Cardiac muscle cell (in vitro differentiated cells and primary cell): ENCODE measurements at regions not wholly inside any gene's neighbourhood (a gene's known extent, or its start where the extent isn't known, plus 50 kb on each side); places are given as distances from the start of the nearest gene placed in this dataset.

Experiments used
- DNase-seq, 2 donors: peaks; one replicate each; pipeline versions ENCODE4 v3.0.0 to v3.0.0-alpha.2; 2010 to 2017; ENCODE audit warnings: low read depth in 1 of 2, low spot score in 1 of 2
- H3K27ac ChIP-seq: fragments of 200-600 bp; sonication (generic); 2 replicates; pipeline ENCODE4 v1.5.1; 2016
- H3K27me3 ChIP-seq: fragments of 200-600 bp; sonication (generic); 2 replicates; pipeline ENCODE4 v1.6.0; 2016; ENCODE audit warnings: control low read depth
- H3K36me3 ChIP-seq: fragments of 200-600 bp; sonication (generic); 2 replicates; pipeline ENCODE4 v1.5.1; 2016; ENCODE audit warnings: control low read depth
- H3K4me1 ChIP-seq: fragments of 200-600 bp; sonication (generic); 2 replicates; pipeline ENCODE4 v1.8.1; 2017; ENCODE audit warnings: low read depth, mild to moderate bottlenecking, mixed run types
- H3K4me3 ChIP-seq: fragments of 200-600 bp; sonication (generic); 2 replicates; pipeline ENCODE4 v1.5.1; 2016; ENCODE audit warnings: mild to moderate bottlenecking
- H3K9me3 ChIP-seq: fragments of 200-600 bp; sonication (generic); 2 replicates; pipeline ENCODE4 v1.5.1; 2017; ENCODE audit warnings: low read depth, mild to moderate bottlenecking, control low read depth
- CTCF ChIP-seq: IDR thresholded peaks from 2 replicates; pipeline ENCODE4 v1.5.1; 2012; ENCODE audit warnings: low read depth, mild to moderate bottlenecking, low read length

- no peak for DNase-seq
- Histone ChIP-seq H3K4me1 (no peaks in the 10 kb centered on the region), H3K9me3 (no peaks in the 10 kb centered on the region), H3K36me3 (no peaks in the 10 kb centered on the region), H3K27ac (no peak overlapping the region), H3K4me3 (no peak overlapping the region), H3K27me3 (no peaks in the 10 kb centered on the region)
- TF ChIP-seq CTCF: no peak
Measured at GRCh38 chr6:164756723-164757122, 552.7 kb downstream of the C6orf118 start.

- no peak for TF ChIP-seq CTCF
- H3K36me3 ChIP-seq: no peaks in the 10 kb centered on the region
- peak in 1 of 2 donors; percentile 1 for DNase-seq
Measured at GRCh38 chr6:164756142-164756541, 553.3 kb downstream of the C6orf118 start.

GRCh38 chr6:164753517-164753916 lies 555.9 kb downstream of the C6orf118 start:
- peak in 1 of 2 donors; percentile 21 for DNase-seq
- Histone ChIP-seq H3K36me3 (no peaks in the 10 kb centered on the region), H3K27ac (no peak overlapping the region), H3K27me3 (no peaks in the 10 kb centered on the region), H3K4me1 (peaks cover 4% of the 10 kb centered on the region), H3K9me3 (no peaks in the 10 kb centered on the region), H3K4me3 (no peak overlapping the region)
- no peak for TF ChIP-seq CTCF

More at GRCh38 chr6:164756142-164756541, 553.3 kb downstream of the C6orf118 start:
- Histone ChIP-seq H3K27me3 (no peaks in the 10 kb centered on the region), H3K4me1 (peaks cover under 1% of the 10 kb centered on the region), H3K27ac (no peak overlapping the region), H3K4me3 (no peak overlapping the region), H3K9me3 (no peaks in the 10 kb centered on the region)

GRCh38 chr6:164751395-164751794 lies 558.0 kb downstream of the C6orf118 start:
- Histone ChIP-seq H3K27ac (no peak overlapping the region), H3K9me3 (no peaks in the 10 kb centered on the region), H3K4me1 (peaks cover 4% of the 10 kb centered on the region), H3K27me3 (no peaks in the 10 kb centered on the region), H3K36me3 (no peaks in the 10 kb centered on the region), H3K4me3 (no peak overlapping the region)
- DNase-seq: no peak
- TF ChIP-seq CTCF: no peak

GRCh38 chr6:164750128-164750527 lies 559.3 kb downstream of the C6orf118 start:
- Histone ChIP-seq H3K4me3 (no peak overlapping the region), H3K4me1 (peaks cover 4% of the 10 kb centered on the region), H3K27me3 (no peaks in the 10 kb centered on the region), H3K27ac (no peak overlapping the region), H3K36me3 (no peaks in the 10 kb centered on the region), H3K9me3 (no peaks in the 10 kb centered on the region)
- DNase-seq: no peak
- no peak for TF ChIP-seq CTCF
